GM12878 (cell line): ENCODE measurements at regions not wholly inside any gene's neighbourhood (a gene's known extent, or its start where the extent isn't known, plus 50 kb on each side); places are given as distances from the start of the nearest gene placed in this dataset.

Experiments used
- ATAC-seq: fragments of 200-7000 bp; cut with Tn5 transposase; 3 replicates; pipeline ENCODE4 v1.9.1; 2020; ENCODE audit warnings: mild to moderate bottlenecking, moderate library complexity
- BruUV-seq: library from RNA; stranded (reverse); fragments of 400-500 nt; replicated peaks from 2 replicates; lab custom pipeline; 2021; lab: Mats Ljungman, UMichigan
- CTCF ChIA-PET: fragments of 300-600 bp; sonication (Branson Sonifier 250); formaldehyde crosslinking; extraction: SDS; loops from one replicate; lab custom pipeline; 2021; ENCODE audit warnings: inconsistent platforms; lab: Yijun Ruan, JAX
- POLR2A ChIA-PET: fragments of 350-600 bp; formaldehyde crosslinking; extraction: SDS; loops from one replicate; lab custom pipeline; 2021; ENCODE audit warnings: inconsistent platforms; lab: Charles Lee
- RAD21 ChIA-PET: fragments of 300-600 bp; sonication (Branson Sonifier 250); formaldehyde crosslinking; loops from one replicate; lab custom pipeline; 2023; ENCODE audit warnings: antibody characterized with exemption; ENCODE audit not compliant: unreplicated experiment; lab: Charles Lee
- SMC1A ChIA-PET: fragments of 300-600 bp; sonication (Branson Sonifier 250); formaldehyde crosslinking; loops from one replicate; lab custom pipeline; 2023; ENCODE audit not compliant: unreplicated experiment, uncharacterized antibody; lab: Charles Lee
- DNase-seq: peaks from one replicate; pipeline ENCODE4 v3.0.0-alpha.2; 2011; ENCODE audit warnings: low read depth, low spot score
- FAIRE-seq: peaks from 3 replicates; lab custom pipeline; 2011; peaks lifted over from hg19 to GRCh38; lab: Jason Lieb, UNC
- H2AFZ ChIP-seq: 2 replicates; pipeline ENCODE4 v1.6.0; 2011; ENCODE audit warnings: low read depth, low read length, control low read depth; ENCODE audit not compliant: control insufficient read depth
- H3K27ac ChIP-seq: 2 replicates; pipeline ENCODE4 v1.5.1; 2011; ENCODE audit warnings: control low read depth; ENCODE audit not compliant: control insufficient read depth, insufficient read depth
- H3K27me3 ChIP-seq, 2 experiments: replicated peaks in 1 of 2; 2 replicates each; pipeline versions ENCODE4 v1.6.0 to v1.6.1; 2011; ENCODE audit warnings: low read length in 1 of 2; ENCODE audit not compliant: control insufficient read depth in 2 of 2, insufficient read depth in 2 of 2
- H3K36me3 ChIP-seq, 2 experiments: 2 replicates each; pipeline ENCODE4 v1.5.1; 2011; ENCODE audit warnings: low read length in 1 of 2; ENCODE audit not compliant: control insufficient read depth in 2 of 2, insufficient read depth in 2 of 2
- H3K4me1 ChIP-seq: 2 replicates; pipeline ENCODE4 v1.6.1; 2011; ENCODE audit warnings: mild to moderate bottlenecking, low read length, moderate library complexity, mixed read lengths; ENCODE audit not compliant: control insufficient read depth, insufficient read depth
- H3K4me2 ChIP-seq: 2 replicates; pipeline ENCODE4 v1.6.0; 2011; ENCODE audit warnings: control low read depth; ENCODE audit not compliant: control insufficient read depth, insufficient read depth
- H3K4me3 ChIP-seq: fragments of 200-600 bp; sonication (generic); 2 replicates; pipeline ENCODE4 v1.5.1; 2016
- H3K79me2 ChIP-seq: 2 replicates; pipeline ENCODE4 v1.6.0; 2011; ENCODE audit warnings: low read length; ENCODE audit not compliant: control insufficient read depth, insufficient read depth
- H3K9ac ChIP-seq: 2 replicates; pipeline ENCODE4 v1.8.0; 2011; ENCODE audit warnings: low read length, control low read depth, mixed read lengths; ENCODE audit not compliant: control insufficient read depth, insufficient read depth
- H3K9me3 ChIP-seq: replicated peaks from 3 replicates; pipeline ENCODE4 v1.5.1; 2011; ENCODE audit warnings: mild to moderate bottlenecking, low read length; ENCODE audit not compliant: control insufficient read depth, insufficient read depth
- H4K20me1 ChIP-seq: 2 replicates; pipeline ENCODE4 v1.6.0; 2011; ENCODE audit not compliant: control insufficient read depth, insufficient read depth
- CBFB ChIP-seq: IDR thresholded peaks from 2 replicates; pipeline ENCODE4 v1.6.1; 2016; ENCODE audit warnings: antibody characterized with exemption, low read depth
- CHD2 ChIP-seq: IDR thresholded peaks from 2 replicates; pipeline ENCODE4 v1.6.1; 2011; ENCODE audit warnings: low read depth, low read length, improper control_type of control experiment, borderline replicate concordance
- EP300 ChIP-seq, 2 experiments: fragments of 150-350 bp in 1 of 2; IDR thresholded peaks; 2 replicates each; pipeline ENCODE4 v1.6.1; 2011 to 2012; ENCODE audit warnings: low read depth in 2 of 2, low read length in 2 of 2, borderline replicate concordance in 1 of 2, improper control_type of control experiment in 1 of 2, inconsistent platforms in 1 of 2; ENCODE audit not compliant: control insufficient read depth in 1 of 2
- FOXM1 ChIP-seq: IDR thresholded peaks from 2 replicates; pipeline ENCODE4 v1.6.1; 2012; ENCODE audit warnings: low read depth, mild to moderate bottlenecking, inconsistent platforms, low read length, moderate library complexity
- MEF2A ChIP-seq: IDR thresholded peaks from 2 replicates; pipeline ENCODE4 v1.6.1; 2011; ENCODE audit warnings: low read depth, mild to moderate bottlenecking, low read length, moderate library complexity; ENCODE audit not compliant: insufficient read depth
- NFIC ChIP-seq: IDR thresholded peaks from 2 replicates; pipeline ENCODE4 v1.6.1; 2012; ENCODE audit warnings: low read depth, mild to moderate bottlenecking, inconsistent platforms, low read length, moderate library complexity
- NFXL1 ChIP-seq: fragments of 450-650 bp; IDR thresholded peaks from 2 replicates; pipeline ENCODE4 v1.6.1; 2017; ENCODE audit warnings: antibody characterized with exemption, mild to moderate bottlenecking, borderline replicate concordance
- NFYA ChIP-seq: IDR thresholded peaks from 2 replicates; pipeline ENCODE4 v1.6.1; 2011; ENCODE audit warnings: low read depth, mild to moderate bottlenecking, low read length, improper control_type of control experiment, borderline replicate concordance
- NFYB ChIP-seq: IDR thresholded peaks from 2 replicates; pipeline ENCODE4 v1.6.1; 2011; ENCODE audit warnings: low read depth, mild to moderate bottlenecking, low read length, improper control_type of control experiment, moderate library complexity; ENCODE audit not compliant: insufficient read depth
- PAX5 ChIP-seq: IDR thresholded peaks from 2 replicates; pipeline ENCODE4 v1.6.1; 2011; ENCODE audit warnings: low read depth, low read length, borderline replicate concordance
- RAD51 ChIP-seq: fragments of 450-650 bp; IDR thresholded peaks from 2 replicates; pipeline ENCODE4 v1.6.1; 2016; ENCODE audit warnings: moderate library complexity, mild to moderate bottlenecking, inconsistent platforms
- RCOR1 ChIP-seq: conservative IDR thresholded peaks from 2 replicates; pipeline ENCODE4 v1.6.1; 2012; ENCODE audit warnings: low read depth, low read length, improper control_type of control experiment
- SIN3A ChIP-seq: IDR thresholded peaks from 2 replicates; pipeline ENCODE4 v1.6.1; 2012; ENCODE audit warnings: low read depth, low read length, improper control_type of control experiment
- SMARCA5 ChIP-seq: fragments of 450-650 bp; IDR thresholded peaks from 2 replicates; pipeline ENCODE4 v1.6.1; 2017; ENCODE audit warnings: mild to moderate bottlenecking
- SMC3 ChIP-seq: IDR thresholded peaks from 2 replicates; pipeline ENCODE4 v1.6.1; 2011; ENCODE audit warnings: low read length, improper control_type of control experiment, borderline replicate concordance
- SP1 ChIP-seq: IDR thresholded peaks from one replicate; pipeline ENCODE4 v1.6.1; 2011; ENCODE audit warnings: low read depth, low read length
- SREBF1 ChIP-seq: IDR thresholded peaks from 2 replicates; pipeline ENCODE4 v1.6.1; 2012; ENCODE audit warnings: mild to moderate bottlenecking, low read length
- WRNIP1 ChIP-seq: IDR thresholded peaks from 2 replicates; pipeline ENCODE4 v1.6.1; 2011; ENCODE audit warnings: low read depth, low read length, improper control_type of control experiment, borderline replicate concordance
- WGBS: methylation state at CpG from one replicate; pipeline ENCODE4 v1.1.6; 2016; ENCODE audit warnings: low lambda C conversion rate; ENCODE audit not compliant: insufficient replicate concordance, insufficient coverage; ENCODE audit errors: missing lambda C conversion rate; 5-methylcytosine and 5-hydroxymethylcytosine counted together
- in situ Hi-C: fragments of 300-500 bp; cut with MboI; formaldehyde crosslinking; loops from 9 replicates; pipeline ENCODE4 v1.14.3; 2018; ENCODE audit warnings: mixed read lengths
- intact Hi-C: fragments of 100-400 bp; cut with micrococcal nuclease; formaldehyde crosslinking; loops from one replicate; pipeline ENCODE4 v1.14.2; 2022; ENCODE audit not compliant: unreplicated experiment
- TF ChIP-seq, protein P1 (sequence below): fragments of 450-650 bp; formaldehyde crosslinking; IDR thresholded peaks from 2 replicates; pipeline ENCODE4 v1.4.0; 2020; ENCODE audit warnings: mild to moderate bottlenecking, moderate library complexity

GRCh38 chr7:121557034-121557892 is 161.2 kb upstream of the FAM3C start (continued):
- TF ChIP-seq RCOR1 = no peak
- TF ChIP-seq EP300 (IDR thresholded peaks at IDR 0.05; ENCODE audit: borderline replicate concordance in 1 of 2, control insufficient read depth in 1 of 2, low read depth in 2 of 2, low read length in 2 of 2) = no peak
- no peak for TF ChIP-seq CHD2
- TF ChIP-seq WRNIP1 = no peak
- TF ChIP-seq CBFB = no peak
- no peak for TF ChIP-seq PAX5
- no peak for TF ChIP-seq NFYA

DNA sequence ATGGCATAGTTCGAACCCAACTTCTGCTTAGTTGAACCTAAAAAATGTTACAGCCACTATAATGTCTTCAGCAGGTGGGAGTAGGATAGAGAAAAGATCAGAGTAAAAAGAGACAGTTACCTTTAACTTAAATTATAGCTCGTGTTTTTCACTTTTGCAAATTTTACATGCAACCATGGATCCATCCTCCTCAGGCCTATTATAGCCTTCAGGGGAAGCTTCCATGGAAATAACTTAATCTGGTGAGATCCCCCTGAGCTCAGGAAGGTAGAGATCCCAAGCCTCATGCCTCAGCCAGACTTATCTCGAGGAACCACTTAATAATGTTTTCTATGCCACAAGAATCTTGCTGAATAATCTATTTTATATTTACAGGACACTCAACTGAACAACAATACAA is 159.4 kb upstream of the FAM3C start:
- no TSS peak for BruUV-seq
- ATAC-seq (no peak), FAIRE-seq (no peak), DNase-seq (no peak)
- Histone ChIP-seq H3K36me3 (no peaks in the 10 kb centered on the region), H3K79me2 (no peaks in the 10 kb centered on the region), H3K4me3 (no peak overlapping the region), H4K20me1 (no peaks in the 10 kb centered on the region), H3K9ac (no peak overlapping the region), H3K4me2 (no peak overlapping the region), H3K27me3 (peaks cover 0 to 2% of the 10 kb centered on the region in 2 experiments; a peak in 1 of 4 replicates), H3K4me1 (no peaks in the 10 kb centered on the region), H2AFZ (no peak overlapping the region), H3K27ac (no peak overlapping the region), H3K9me3 (no peaks in the 10 kb centered on the region)
- ChIA-PET POLR2A (no interaction called here), CTCF (no interaction called here), RAD21 (interaction anchor here (0.9 kb wide), 1 partner anchor 439 kb away, joined by 3 read pairs; no protein-coding TSS in a partner anchor), SMC1A (interaction anchor here (0.7 to 1.1 kb wide), 2 partner anchors 10 to 188 kb away, joined by 3 to 4 read pairs; no protein-coding TSS in a partner anchor)
- intact Hi-C loops (no loop called here), in situ Hi-C loops (loop anchor here (10.0 kb wide), 1 partner anchor 421 kb away; no protein-coding TSS in a partner anchor)
- whole genome bisulfite sequencing = 2% methylated on average over 3 of the region's 3 CpGs
- no peak for TF ChIP-seq SIN3A
- TF ChIP-seq, protein P1, sequence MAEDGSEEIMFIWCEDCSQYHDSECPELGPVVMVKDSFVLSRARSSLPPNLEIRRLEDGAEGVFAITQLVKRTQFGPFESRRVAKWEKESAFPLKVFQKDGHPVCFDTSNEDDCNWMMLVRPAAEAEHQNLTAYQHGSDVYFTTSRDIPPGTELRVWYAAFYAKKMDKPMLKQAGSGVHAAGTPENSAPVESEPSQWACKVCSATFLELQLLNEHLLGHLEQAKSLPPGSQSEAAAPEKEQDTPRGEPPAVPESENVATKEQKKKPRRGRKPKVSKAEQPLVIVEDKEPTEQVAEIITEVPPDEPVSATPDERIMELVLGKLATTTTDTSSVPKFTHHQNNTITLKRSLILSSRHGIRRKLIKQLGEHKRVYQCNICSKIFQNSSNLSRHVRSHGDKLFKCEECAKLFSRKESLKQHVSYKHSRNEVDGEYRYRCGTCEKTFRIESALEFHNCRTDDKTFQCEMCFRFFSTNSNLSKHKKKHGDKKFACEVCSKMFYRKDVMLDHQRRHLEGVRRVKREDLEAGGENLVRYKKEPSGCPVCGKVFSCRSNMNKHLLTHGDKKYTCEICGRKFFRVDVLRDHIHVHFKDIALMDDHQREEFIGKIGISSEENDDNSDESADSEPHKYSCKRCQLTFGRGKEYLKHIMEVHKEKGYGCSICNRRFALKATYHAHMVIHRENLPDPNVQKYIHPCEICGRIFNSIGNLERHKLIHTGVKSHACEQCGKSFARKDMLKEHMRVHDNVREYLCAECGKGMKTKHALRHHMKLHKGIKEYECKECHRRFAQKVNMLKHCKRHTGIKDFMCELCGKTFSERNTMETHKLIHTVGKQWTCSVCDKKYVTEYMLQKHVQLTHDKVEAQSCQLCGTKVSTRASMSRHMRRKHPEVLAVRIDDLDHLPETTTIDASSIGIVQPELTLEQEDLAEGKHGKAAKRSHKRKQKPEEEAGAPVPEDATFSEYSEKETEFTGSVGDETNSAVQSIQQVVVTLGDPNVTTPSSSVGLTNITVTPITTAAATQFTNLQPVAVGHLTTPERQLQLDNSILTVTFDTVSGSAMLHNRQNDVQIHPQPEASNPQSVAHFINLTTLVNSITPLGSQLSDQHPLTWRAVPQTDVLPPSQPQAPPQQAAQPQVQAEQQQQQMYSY (CRISPR knock-in tag) = no peak
- no peak for TF ChIP-seq NFXL1
- no peak for TF ChIP-seq NFIC
- no peak for TF ChIP-seq NFYB
- no peak for TF ChIP-seq SMC3
- TF ChIP-seq SMARCA5 = no peak
- TF ChIP-seq FOXM1 = no peak
- no peak for TF ChIP-seq MEF2A
- no peak for TF ChIP-seq SREBF1
- TF ChIP-seq RAD51 = no peak
- no peak for TF ChIP-seq SP1
